Hematopoietic multipotent progenitor cell treated with erythropoietin and hydrocortisone succinate and interleukin-3 and kit ligand, for 8 days (in vitro differentiated cells): ENCODE measurements at regions not wholly inside any gene's neighbourhood (a gene's known extent, or its start where the extent isn't known, plus 50 kb on each side); places are given as distances from the start of the nearest gene placed in this dataset.

Experiments
- DNase-seq: peaks from one replicate; pipeline ENCODE4 v3.0.0-alpha.2; 2015

DNA sequence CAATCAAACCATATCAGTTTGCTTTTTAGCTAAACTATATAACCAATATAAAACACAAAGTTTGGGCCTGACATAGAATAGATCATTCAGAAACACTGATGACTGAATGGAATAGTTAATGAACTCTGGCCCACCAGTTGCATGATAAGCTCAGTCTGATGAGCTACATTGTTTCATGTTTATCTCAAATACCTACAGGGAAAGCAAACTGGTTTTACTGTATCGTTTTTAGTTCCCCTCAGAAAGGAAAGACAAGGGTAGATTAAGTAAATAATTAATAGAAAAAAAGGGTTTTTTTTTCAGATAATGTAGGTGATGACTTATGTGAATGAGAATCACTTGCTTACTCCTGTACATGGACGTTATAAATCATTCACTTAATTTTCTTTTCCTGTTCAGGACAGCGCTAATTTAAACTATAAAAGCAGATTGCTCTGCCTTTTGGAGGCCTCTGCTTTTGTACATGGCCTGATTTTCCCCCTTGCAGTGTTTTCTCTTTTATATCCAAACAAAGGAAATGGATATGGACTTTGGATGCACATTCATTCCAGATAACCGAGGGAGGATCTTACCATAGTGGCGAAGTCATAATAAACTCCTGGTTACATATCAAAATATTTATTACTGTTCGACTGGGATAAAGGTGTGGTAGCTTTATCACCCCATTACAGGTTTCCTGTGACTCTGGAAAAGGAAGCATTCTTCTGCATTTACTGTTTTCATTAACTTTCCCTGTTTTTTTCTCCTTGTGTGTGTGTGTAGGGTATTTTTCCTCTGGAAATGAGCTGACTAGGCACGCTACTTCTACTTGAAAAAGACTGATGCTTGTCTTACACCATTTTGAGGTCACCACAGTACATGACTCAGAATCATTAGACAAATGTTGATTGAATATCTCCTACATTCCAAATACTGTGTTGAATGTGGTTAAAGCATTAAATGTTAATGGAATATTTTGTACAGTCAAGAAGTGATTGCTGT, 373.1 kb upstream of the HS3ST1 start:
- DNase-seq = no peak

- no peak for DNase-seq
Measured at GRCh38 chr4:11799196-11799595, 370.5 kb upstream of the HS3ST1 start.

DNA sequence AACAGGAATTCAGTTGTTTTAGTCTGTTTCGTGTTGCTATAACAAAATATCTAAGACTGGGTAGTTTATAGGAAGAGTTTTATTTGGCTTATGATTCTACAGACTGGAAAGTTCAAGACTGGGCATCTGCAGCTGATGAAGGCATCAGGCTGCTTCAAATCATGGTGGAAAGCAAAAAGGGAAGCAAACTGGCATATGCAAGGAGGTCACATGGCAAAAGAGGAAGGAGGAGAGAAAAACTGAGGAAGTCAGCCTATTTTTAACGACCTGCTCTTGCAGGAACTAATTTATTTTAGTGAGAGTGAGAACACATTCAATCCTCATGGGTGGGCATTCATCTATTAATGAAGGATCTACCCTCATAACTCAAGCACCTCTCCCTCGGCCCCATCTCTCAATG, 363.1 kb upstream of the HS3ST1 start:
- DNase-seq = no peak

DNA sequence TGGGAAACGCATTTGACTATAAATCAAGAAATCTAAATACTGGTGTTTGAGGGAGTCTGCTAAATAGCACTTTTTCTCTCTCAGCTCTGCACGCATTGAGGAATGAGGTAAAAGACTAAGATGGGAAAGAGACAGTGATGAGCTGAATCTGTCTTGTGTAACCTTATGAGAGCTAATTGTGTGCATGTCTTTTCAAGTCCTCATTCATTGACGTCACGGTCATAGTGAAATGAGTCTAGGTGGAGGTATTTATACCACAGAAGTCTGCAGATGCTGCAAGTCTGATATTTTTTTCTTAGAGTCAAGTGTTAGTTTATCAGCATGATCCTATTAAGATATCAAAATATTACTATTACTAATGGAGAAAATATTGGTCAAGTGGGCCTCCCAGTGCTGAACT, 361.5 kb upstream of the HS3ST1 start:
- no peak for DNase-seq

DNA sequence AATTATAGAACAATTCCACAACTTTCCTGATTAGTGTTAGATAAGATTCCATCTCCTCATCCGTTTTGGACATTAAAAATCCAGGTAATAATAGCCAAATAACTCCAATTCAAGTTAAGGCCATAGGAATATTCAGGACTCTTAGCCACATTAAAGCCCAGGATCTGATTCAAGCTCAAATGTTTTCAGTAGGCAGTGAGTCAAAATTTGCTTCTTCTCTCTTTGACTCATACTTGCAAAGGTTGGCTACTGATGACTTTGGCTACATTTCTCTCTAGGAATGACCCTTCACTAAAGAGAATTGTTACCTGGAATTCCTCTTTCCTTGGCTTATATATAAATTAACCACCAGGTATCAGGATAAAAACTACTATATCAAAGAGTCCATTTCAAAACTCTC, 354.9 kb upstream of the HS3ST1 start:
- no peak for DNase-seq

GRCh38 chr4:11782859-11783258, 354.2 kb upstream of the HS3ST1 start:
- no peak for DNase-seq

DNA sequence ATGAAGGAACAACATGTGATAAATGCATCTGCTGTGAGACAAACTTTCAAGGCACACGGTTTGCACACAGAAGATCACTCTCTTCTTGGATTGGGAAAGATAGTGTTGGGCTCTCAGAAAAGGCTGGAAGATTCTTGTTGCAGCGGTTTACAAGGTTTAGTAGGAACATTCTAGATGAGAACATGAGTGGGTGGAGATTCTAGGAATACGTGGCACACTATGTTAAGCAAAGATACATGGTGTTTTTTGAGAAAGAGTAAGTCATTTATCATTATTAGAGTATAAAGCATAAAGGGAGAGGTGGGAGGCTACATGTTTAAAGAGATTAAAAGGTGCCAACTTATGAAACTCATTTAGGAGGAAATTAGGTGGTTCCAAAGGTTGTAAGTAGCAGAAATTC, 348.8 kb upstream of the HS3ST1 start:
- no peak for DNase-seq

- DNase-seq = no peak
Measured at GRCh38 chr4:11774346-11774745, 345.7 kb upstream of the HS3ST1 start.

GRCh38 chr4:11773798-11774197, 345.1 kb upstream of the HS3ST1 start:
- no peak for DNase-seq

DNA sequence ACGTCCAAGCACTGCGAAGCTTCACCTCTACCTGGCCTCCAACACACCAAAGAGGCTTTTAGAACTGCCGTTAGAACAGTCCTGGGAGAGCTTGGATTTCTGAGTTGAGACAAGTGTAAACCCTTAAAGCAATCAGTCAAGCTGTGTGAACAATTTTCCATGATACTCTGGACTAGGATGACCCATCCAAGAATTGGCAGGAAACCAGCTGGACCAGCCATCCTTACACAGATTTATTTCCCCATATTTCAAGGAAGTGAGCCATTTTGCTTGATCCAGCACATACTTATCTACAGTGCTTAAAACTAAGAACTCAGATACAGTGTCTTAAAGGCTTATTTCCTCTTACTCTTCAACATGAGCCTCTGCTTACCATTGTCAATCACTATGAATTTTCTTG, 340.7 kb upstream of the HS3ST1 start:
- DNase-seq = no peak

GRCh38 chr4:11768251-11768972, 339.7 kb upstream of the HS3ST1 start:
- DNase-seq = no peak

DNA sequence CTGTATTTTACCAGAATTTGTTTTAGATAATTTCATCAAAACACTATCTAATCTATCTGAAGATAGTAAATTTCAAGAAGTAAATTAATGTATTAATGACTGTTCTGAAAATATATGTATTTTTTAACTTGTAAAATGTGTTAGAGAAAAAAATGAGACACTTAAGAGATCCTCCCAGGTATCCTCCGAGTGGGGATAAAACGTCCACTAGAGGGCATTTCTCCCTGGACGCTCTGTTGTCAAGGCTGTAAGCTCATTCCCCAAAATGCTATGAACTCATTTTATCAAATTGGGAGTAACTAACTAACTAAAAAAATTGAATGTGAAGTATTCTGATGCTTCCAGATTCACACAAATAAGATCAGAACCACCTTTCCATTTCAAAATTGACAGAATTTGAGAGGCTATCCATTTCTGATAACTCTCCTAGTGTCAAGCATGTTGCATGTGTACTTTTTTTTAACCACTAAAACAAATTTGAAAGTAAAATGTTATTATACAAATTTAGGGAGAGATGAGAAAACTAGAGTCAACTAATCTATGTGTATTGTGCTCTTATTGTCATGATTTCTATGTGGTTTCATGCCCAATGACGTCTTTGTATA, 337.3 kb upstream of the HS3ST1 start:
- DNase-seq = peak; percentile 31

DNA sequence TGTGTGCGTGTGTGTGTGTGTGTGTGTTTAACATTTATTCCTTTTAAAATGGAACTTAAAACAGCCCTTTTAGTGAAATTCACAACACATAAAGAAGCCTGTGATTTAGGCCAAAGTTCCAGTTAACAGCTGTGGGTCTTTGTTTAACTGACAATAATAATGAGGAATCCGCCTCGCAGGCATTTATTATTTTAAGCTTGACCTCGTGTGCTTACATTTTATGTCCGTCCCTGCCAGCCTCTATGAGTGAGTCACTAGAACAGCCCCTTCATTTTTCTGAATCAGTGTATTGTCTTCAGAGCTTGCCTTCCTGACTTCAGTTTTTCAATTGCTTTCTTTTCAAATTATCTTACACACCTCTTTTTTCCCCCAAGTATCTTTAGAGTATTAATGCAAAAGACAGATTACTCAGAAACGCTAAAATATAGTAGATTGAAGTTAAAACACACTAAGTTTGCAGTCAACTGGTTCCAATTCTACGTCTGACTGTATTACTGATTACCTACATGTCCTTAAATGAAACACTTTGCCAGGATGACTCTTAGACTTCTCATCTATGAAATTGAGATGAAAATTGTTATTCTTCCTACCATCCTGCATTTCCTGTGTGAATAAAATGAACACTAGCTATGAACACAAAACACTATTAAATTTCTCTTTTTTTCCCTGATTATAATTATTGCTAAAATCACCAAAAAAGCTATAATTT, 319.6 kb upstream of the HS3ST1 start:
- no peak for DNase-seq

- no peak for DNase-seq
Measured at GRCh38 chr4:11746734-11747133, 318.0 kb upstream of the HS3ST1 start.

DNA sequence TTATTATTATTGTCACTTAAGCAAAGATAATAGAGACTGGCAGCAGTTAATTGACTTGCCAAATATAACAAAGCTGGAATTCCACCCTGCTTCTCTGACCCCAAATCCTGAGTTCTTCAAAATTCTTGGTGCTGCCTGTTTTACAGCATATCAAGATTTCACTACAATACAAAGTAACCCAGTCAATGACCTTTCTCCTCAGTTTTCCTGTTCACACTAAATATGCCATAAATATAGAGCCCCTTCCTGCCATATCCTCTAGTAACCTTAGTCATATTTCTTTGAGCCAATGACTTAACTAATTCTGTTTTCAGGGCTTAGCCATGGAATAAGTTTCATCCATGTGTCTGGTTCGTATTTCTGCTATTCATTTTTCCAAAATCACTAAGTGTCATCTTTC, 315.3 kb upstream of the HS3ST1 start:
- DNase-seq = no peak

DNA sequence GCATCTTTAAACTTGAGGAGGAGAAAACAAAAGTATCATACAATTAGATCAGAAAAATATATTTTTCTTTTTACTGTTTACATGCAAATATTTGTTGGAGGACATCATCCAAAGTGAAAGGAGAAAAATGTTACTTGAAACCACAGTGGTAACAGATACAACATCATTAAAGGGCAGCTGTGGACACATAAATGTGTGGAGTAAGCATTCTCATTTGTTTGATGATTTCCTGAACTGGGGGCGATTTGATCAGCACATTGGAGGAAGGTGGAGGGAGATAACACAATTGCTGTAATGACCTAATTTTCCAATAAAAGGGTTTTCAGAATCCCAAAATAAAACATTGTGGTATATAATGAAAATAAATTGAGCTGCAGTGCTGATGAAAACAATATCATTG, 314.5 kb upstream of the HS3ST1 start:
- DNase-seq = no peak

GRCh38 chr4:11741190-11741652, 312.5 kb upstream of the HS3ST1 start:
- DNase-seq = peak; percentile 11

DNA sequence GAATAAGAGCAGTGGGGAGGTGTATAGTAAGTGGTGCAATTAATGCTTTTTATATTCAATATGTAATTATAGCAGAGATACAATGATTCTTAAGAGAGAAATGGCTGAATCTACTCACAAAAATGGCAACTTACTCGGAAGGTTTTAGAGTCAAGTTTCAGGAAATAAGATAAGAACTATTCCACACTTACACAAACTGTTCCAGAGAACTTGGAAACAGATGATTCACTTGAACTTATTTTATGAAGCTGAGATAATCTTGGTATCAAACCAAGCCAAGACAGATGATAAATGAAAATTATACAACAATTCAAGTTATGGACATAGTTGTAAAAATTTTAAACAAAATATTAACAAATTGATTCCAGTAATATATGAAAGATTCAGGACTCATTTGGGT, 311.3 kb upstream of the HS3ST1 start:
- DNase-seq = no peak

DNA sequence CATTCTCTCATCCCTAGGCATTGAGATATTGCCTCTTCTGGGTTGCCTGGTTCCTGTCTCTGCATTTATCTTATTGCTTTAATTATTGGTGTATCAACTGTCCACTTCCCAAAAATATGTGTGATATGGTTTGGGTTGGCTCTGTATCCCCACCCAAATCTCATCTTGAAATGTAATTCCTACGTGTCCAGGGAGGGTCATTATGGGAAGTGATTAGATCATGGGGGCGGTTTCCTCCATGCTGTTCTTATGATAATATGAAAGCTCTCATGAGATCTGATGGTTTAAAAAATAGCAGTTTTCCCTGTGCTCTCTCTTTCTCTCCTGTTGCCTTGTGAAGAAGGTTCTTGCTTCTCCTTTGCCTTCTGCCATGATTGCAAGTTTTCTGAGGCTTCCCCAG, 308.3 kb upstream of the HS3ST1 start:
- DNase-seq = no peak

- no peak for DNase-seq
Measured at GRCh38 chr4:11735651-11736050, 307.0 kb upstream of the HS3ST1 start.

DNA sequence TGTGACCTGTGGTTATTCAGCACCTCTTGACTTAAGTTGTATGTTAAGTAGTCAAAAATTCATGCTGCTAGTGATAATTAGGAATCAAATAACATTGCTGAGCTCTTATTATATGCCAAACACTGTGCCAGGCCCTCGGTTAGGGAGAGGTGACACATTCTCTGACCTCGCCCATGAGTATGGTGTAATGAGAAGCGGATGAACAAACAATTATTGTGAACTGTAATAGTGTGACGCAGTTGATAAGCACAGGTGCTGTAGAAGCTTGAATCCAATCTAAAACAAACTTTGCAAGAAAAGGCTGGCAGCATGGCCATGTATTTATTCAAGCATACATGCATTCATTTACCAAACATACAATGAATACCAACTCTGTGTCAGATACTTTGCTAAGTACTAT, 303.5 kb upstream of the HS3ST1 start:
- DNase-seq = no peak

DNA sequence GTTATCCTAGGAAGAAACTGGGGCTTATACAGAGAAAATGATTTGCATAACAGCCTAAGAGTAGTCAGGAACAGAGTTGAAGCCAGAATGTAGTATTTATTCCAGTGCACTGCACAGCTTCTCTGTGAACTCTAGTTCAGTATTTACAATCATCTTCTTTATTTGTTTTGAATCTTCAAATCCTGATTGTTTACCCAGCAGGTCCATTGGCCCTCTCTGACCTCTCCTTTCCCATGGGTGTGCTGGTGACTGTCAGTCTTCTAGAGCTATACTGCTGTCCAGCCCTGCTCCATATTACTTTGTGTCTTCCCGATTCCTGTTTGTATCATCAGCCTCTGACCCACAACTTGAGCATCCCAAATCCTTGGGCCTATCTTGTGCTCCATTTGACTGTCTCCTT, 301.9 kb upstream of the HS3ST1 start:
- DNase-seq = no peak

DNA sequence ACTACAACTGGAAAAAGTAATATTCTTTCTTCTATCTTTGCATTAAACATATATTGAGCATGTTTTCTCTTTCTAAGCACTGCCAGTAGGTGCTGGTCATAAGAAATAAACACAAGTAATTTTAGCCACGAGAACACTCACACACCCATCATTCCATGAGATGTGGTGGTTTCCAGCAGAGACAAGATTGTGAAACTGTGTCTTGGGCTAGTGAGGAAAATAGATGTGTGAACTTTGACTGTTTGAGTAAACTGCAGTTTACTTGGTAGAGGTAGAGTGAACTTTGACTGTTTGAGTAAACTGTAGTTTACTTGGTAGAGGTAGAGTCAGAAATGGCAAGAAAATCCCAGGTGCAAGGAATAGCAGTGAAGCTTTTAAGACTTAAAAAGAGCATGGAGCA, 300.9 kb upstream of the HS3ST1 start:
- DNase-seq = no peak
